HG02970 (cell line): ENCODE measurements at regions not wholly inside any gene's neighbourhood (a gene's known extent, or its start where the extent isn't known, plus 50 kb on each side); places are given as distances from the start of the nearest gene placed in this dataset.

Experiments used
- ATAC-seq: cut with Tn5 transposase; IDR thresholded peaks from one replicate; pipeline ENCODE4 v1.9.1; 2021; ENCODE audit warnings: mild to moderate bottlenecking, moderate library complexity, moderate number of reproducible peaks; ENCODE audit not compliant: unreplicated experiment, low FRiP score

DNA sequence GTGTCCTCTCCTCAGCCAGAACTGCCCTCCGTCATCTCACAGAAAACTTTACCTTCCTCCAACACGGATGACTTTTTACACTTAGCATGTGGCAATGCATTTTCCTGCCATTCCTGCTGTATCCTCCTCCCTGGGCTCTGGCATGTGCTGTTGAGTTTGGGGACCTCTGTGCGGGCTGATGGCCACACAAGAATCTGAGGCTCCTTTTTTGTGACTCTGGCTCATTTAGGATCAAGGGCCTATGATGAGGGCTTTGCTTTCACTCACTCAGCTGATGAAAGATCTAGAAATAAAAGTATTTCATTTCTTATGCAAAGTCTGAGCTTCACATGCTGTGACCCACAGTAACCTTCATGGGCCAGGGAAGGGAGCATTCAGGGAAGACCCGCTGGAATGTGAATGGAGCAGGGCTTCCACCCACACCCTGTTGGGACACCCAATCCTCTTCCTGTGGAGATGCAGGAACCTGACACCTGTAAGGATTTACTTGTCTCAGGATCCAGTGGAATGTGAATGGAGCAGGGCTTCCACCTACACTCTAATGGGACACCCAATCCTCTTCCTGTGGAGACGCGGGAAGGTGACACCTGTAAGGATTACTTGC is 500.3 kb upstream of the MKI67 start:
- ATAC-seq = no peak

GRCh38 chr10:128627811-128628210 is 501.6 kb upstream of the MKI67 start:
- ATAC-seq = no peak

DNA sequence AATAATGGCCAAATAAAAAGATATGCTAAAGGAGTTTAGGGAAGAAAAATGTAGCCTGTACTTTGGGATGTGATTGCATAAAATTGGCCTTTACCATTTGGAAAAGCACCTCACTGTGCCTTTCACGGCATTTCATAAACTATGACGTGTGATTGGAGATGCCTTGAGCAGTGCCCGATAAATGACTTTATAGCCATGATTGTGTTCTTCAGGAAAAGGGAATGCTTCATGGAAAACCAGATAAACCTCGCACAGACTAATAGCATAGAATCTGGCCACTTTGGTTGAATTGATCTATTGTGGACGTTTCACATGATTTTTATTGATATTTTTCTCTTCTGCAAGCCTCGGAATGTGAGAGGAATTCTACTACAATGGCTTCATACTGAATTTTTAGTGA is 502.0 kb upstream of the MKI67 start:
- no peak for ATAC-seq

GRCh38 chr10:128629111-128630096 is 503.2 kb upstream of the MKI67 start:
- ATAC-seq = no peak

- no peak for ATAC-seq
Measured at GRCh38 chr10:128630787-128631252, 504.6 kb upstream of the MKI67 start.

- ATAC-seq = no peak
Measured at GRCh38 chr10:128631801-128632241, 505.6 kb upstream of the MKI67 start.

GRCh38 chr10:128632694-128633093 is 506.5 kb upstream of the MKI67 start:
- no peak for ATAC-seq

GRCh38 chr10:128633864-128634540 is 507.8 kb upstream of the MKI67 start:
- no peak for ATAC-seq

DNA sequence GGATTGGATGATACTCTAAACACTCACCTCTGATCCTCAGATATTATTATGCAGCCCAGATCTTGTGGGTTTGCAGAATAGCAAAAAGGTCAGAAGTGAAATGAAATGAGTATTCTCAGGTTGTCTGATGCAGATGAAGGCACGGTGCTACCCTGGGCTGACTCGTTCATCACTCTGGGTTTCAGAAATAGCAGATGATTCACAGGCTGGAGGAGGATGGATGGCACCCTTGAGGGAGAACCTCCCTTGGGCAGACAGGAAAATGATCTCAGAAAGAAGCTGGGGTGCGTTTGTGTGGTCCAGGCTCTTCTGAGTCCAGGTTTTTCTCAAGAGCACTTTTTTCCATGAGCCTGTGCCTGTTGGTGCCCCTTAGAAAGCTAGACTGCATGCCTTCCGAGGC is 515.8 kb upstream of the MKI67 start:
- no peak for ATAC-seq

DNA sequence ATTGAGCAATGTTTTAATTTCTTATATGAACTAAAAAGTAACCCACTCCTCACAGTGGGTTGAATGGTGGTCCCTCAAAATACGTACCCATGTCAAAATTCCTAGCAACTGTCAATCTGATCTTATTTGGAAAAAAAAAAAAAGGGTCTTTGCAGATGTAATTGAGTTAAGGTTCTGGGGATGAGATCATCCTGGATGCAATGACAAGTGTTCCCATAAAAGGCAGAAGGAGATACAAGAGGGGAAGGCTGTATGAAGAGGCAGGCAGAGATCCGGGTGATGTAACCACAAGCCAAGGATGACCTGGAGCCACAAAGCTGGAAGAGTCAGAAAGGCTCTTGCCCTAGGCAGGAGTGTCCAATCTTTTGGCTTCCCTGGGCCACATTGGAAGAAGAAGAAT is 516.3 kb upstream of the MKI67 start:
- ATAC-seq = no peak

DNA sequence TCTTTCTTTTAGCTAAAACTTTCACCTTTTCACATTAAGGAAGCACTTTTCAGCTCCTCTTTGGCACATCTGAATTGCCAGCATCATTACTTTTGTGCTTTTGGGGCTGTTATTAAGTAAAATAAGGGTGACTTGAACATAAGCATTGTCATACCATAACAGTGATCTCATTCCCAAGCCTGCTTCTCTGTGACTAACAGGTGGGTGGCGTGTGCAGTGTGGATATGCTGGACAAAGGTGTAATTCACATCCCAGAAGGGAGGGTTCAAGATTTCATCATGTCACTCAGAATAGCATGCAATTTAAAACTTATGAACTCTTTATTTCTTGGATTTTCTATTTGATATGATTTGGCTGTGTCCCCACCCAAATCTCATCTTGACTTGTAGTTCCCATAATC is 517.4 kb upstream of the MKI67 start:
- no peak for ATAC-seq

GRCh38 chr10:128645486-128645885 is 519.3 kb upstream of the MKI67 start:
- ATAC-seq = no peak

DNA sequence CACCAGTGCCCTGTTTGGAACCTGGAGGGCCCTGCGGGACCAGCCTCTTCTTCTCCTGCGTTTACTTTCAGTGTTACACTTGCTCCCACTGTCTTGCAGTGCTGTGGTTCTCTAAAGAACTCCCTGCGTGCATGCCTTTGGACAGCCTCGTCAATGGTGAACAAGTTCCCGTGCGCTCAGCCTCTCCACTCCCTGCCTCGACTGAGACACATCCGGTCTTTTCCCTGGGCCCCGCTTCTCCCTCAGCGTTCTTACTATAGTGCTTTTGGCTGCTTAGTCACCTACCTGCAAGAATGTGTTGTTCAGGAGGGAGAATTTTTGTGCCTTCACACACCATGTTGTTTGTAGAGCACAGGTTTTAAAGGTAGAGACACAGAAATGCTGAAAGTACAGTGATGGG is 520.7 kb upstream of the MKI67 start:
- no peak for ATAC-seq

DNA sequence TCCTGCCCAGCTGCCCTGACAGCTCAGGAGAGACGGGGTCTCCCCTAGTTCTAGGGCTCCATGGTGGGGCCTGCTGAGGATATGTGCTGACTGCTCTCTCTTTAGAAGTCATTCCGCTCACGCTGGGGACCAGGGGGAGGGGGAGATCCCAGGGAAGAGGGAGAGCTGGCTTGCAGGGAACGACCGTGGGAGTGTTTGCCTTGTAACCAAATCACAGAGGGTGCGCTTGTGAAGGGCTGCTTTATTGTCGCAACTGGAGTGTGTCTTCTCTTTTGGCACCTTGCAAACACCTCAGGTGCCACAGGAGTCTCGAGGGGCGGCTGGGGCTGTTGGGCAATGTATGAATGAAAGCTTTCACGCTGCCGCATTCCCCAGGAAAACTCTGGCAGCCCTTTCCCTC is 531.3 kb upstream of the MKI67 start:
- ATAC-seq = no peak

GRCh38 chr10:128660726-128661125 is 534.5 kb upstream of the MKI67 start:
- ATAC-seq = no peak

GRCh38 chr10:128661404-128662197 is 535.4 kb upstream of the MKI67 start:
- ATAC-seq = no peak

- no peak for ATAC-seq
Measured at GRCh38 chr10:128662520-128662919, 536.3 kb upstream of the MKI67 start.

GRCh38 chr10:128664729-128665128 is 538.5 kb upstream of the MKI67 start:
- ATAC-seq = no peak

DNA sequence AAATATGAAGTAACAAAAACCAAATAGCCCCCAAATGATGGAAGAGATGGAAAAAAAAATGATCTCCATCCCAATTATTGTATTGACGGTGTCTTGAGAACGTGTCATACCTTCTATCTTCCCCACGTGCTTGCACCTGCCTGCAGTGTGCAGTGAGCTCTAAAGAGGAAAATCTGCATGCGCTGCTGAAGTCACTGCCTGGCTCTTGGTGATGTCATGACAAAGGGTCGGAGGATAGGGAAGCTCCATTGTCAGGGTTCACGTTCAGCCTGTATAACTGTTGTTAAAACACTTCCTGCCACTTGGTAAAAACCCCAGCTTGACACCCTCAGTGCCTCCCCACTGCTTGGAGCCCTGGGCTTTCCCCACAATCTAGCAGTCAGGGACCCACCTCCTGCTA is 549.2 kb upstream of the MKI67 start:
- ATAC-seq = no peak

GRCh38 chr10:128680116-128680515 is 553.9 kb upstream of the MKI67 start:
- ATAC-seq = no peak
